MM.1S (cell line): ENCODE measurements at regions not wholly inside any gene's neighbourhood (a gene's known extent, or its start where the extent isn't known, plus 50 kb on each side); places are given as distances from the start of the nearest gene placed in this dataset.

ENCODE experiments used
- CTCF ChIP-seq: fragments of 300-600 bp; sonication (generic); IDR thresholded peaks from 2 replicates; pipeline ENCODE4 v1.5.1; 2016; ENCODE audit warnings: antibody characterized with exemption, low read length, mixed read lengths
- EZH2 ChIP-seq: fragments of 300-600 bp; sonication (generic); optimal IDR thresholded peaks from 2 replicates; pipeline ENCODE3; 2017; ENCODE audit warnings: low read depth, mild to moderate bottlenecking, antibody characterized with exemption, low read length, mixed read lengths
- EZH2phosphoT487 ChIP-seq: fragments of 300-600 bp; sonication (generic); IDR thresholded peaks from 2 replicates; pipeline ENCODE4 v1.6.1; 2018; ENCODE audit warnings: antibody characterized with exemption, low read length

DNA sequence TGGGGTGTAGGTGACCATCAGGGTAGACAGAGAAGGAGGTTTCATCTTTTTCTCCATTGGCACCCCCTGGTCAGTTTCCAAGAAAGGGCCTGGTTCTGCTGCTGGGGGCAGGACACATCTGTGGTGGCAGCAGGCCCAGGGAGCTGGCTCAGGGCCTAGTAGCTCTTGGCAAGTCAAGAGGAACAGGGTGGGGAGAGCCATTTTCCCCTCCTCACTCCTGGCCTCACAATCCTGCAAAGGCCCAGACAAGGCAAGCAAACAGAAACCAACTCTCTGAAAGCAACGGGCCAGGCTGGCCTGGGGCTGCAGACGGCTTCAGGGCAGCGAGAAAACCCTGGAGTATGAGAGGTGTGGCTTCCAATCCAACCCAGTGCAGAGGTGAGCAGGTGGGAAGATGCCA is 192.9 kb upstream of the DYNLRB2 start:
- no peak for TF ChIP-seq CTCF
- no peak for TF ChIP-seq EZH2phosphoT487
- no peak for TF ChIP-seq EZH2
